ENCODE measurements at regions not wholly inside any gene's neighbourhood (a gene's known extent, or its start where the extent isn't known, plus 50 kb on each side); places are given as distances from the start of the nearest gene placed in this dataset.

DNA sequence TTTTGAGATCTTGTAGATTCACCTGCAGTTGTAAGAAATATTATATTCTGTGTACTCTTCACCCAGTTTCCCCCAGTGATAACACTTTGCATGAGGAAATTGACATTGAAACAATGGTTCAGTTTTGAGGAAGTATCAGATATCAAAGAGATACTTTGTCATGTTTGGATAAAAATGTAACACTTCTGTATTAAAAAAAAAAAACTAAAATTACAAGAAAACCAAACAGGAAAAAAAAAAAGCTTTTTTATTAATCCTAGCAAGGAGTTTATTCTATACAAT, 204.0 kb downstream of the ARL4C start:
- H3K27me3 ChIP-seq (replicated peaks; ENCODE audit: insufficient read depth), result no peaks in the 10 kb centered on the region
- H3K4me3 ChIP-seq, result no peak overlapping the region
- intact Hi-C loops (cut with DNase I), result no loop called here
- no peaks in the 10 kb centered on the region for H3K9me3 ChIP-seq
- no peaks in the 10 kb centered on the region for H3K4me1 ChIP-seq (replicated peaks)
- no peak for DNase-seq (ENCODE audit: low spot score)
- no peaks in the 10 kb centered on the region for H3K36me3 ChIP-seq
- H3K27ac ChIP-seq, result no peak overlapping the region
- no peak for TF ChIP-seq POLR2A (IDR thresholded peaks at IDR 0.05)
- TF ChIP-seq, protein P1, sequence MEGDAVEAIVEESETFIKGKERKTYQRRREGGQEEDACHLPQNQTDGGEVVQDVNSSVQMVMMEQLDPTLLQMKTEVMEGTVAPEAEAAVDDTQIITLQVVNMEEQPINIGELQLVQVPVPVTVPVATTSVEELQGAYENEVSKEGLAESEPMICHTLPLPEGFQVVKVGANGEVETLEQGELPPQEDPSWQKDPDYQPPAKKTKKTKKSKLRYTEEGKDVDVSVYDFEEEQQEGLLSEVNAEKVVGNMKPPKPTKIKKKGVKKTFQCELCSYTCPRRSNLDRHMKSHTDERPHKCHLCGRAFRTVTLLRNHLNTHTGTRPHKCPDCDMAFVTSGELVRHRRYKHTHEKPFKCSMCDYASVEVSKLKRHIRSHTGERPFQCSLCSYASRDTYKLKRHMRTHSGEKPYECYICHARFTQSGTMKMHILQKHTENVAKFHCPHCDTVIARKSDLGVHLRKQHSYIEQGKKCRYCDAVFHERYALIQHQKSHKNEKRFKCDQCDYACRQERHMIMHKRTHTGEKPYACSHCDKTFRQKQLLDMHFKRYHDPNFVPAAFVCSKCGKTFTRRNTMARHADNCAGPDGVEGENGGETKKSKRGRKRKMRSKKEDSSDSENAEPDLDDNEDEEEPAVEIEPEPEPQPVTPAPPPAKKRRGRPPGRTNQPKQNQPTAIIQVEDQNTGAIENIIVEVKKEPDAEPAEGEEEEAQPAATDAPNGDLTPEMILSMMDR (IDR thresholded peaks at IDR 0.05), result no peak
- TF ChIP-seq POLR2AphosphoS5 (IDR thresholded peaks at IDR 0.05), result no peak

DNA sequence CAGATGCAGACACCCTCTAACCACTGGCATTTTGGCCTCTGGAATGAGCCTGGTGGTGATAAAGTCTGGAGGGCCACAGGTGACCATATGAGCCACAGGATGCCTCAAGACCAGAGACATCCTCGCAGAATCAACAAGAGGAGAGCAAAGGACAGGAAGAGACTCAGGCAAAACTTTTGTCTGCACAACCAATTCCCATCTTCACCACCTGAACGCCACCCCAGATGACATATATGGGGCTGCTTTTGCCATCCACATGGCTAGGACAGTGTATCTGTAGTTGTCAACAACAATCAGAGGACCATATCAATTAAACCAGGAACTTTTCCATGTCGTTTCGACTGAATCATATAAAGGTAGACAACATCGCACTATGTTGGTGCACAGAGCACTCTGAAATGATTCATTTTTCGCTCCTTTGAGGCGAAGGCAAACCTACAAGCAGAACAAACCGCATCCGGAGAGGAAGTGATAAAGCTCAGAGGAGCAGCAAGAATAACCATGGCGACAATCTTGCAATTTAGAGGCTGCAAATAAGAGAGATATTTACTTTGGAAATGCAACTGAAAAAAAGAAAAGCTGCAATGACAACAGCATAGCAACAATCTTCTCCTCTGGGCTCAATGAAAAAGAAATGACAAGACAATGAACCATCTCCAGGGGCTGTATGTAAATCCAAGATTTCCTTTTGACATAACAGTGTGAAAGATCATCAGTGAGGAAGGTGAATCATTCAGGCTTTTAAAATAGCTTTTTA, 204.5 kb downstream of the ARL4C start:
- intact Hi-C loops (cut with DNase I), result no loop called here
- 81% methylated on average over 10 of the region's 10 CpGs for WGBS
- H3K27ac ChIP-seq, result no peak overlapping the region
- no peaks in the 10 kb centered on the region for H3K36me3 ChIP-seq
- no peak for DNase-seq (ENCODE audit: low spot score)
- no peaks in the 10 kb centered on the region for H3K4me1 ChIP-seq (replicated peaks)
- no peaks in the 10 kb centered on the region for H3K27me3 ChIP-seq (replicated peaks; ENCODE audit: insufficient read depth)
- H3K9me3 ChIP-seq, result no peaks in the 10 kb centered on the region
- no peak overlapping the region for H3K4me3 ChIP-seq
- TF ChIP-seq POLR2AphosphoS5 (IDR thresholded peaks at IDR 0.05) (no peak), POLR2A (IDR thresholded peaks at IDR 0.05) (no peak)
- TF ChIP-seq, protein P1 (IDR thresholded peaks at IDR 0.05), result no peak

DNA sequence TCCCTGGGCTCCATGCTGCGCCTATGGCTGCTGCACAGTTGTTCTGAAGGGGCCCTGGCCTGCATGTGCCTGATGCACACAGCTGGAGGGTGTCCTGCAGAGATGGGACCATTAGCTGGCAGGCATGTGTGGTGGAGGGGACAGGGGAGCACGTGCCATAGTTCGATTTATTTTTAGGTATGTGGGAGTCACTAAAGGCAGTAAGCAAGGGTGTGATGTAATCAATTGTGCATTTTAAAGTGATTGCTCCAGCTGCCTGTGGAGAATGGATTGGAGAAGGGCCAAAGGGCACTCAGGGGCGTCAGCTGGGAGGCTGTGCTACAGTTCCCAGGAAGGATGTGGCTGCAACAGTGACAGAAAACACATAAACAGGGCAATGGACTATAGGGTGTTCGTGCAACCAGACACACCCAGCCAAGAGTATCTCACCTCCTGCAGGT, 205.1 kb downstream of the ARL4C start:
- intact Hi-C loops (cut with DNase I), result no loop called here
- no peak overlapping the region for H3K27ac ChIP-seq
- H3K4me1 ChIP-seq (replicated peaks), result no peaks in the 10 kb centered on the region
- no peak for DNase-seq (ENCODE audit: low spot score)
- no peaks in the 10 kb centered on the region for H3K27me3 ChIP-seq (replicated peaks; ENCODE audit: insufficient read depth)
- H3K4me3 ChIP-seq, result no peak overlapping the region
- 66% methylated on average over 5 of the region's 5 CpGs for WGBS
- TF ChIP-seq, protein P1 (IDR thresholded peaks at IDR 0.05), result no peak
- TF ChIP-seq POLR2A (IDR thresholded peaks at IDR 0.05) (no peak), POLR2AphosphoS5 (IDR thresholded peaks at IDR 0.05) (no peak)
- no peaks in the 10 kb centered on the region for H3K9me3 ChIP-seq
- no peaks in the 10 kb centered on the region for H3K36me3 ChIP-seq

DNA sequence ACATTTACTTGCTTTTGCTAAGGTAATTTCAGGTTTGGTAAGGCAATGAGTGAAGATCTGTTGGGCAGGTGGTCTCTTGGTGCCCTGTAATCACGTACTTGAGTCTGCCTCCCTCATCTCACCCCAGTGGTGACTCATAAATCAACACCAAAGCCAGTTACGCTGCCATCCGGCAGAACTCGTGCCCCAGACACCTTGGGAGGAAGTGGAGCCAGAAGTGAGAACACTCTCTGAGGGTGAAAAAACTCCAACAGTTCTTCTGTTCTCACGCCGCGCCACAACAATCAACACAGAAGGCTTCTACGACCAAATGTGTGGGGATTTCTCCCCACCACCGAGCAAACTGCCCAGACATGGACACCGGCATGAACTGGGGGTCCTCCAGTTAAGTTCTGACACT, 206.2 kb downstream of the ARL4C start:
- no peaks in the 10 kb centered on the region for H3K9me3 ChIP-seq
- DNase-seq (ENCODE audit: low spot score), result no peak
- H3K4me3 ChIP-seq, result no peak overlapping the region
- WGBS, result 78% methylated on average over 10 of the region's 10 CpGs
- H3K27me3 ChIP-seq (replicated peaks; ENCODE audit: insufficient read depth), result no peaks in the 10 kb centered on the region
- no peak overlapping the region for H3K27ac ChIP-seq
- TF ChIP-seq POLR2AphosphoS5 (IDR thresholded peaks at IDR 0.05), result no peak
- TF ChIP-seq, protein P1 (IDR thresholded peaks at IDR 0.05), result no peak
- TF ChIP-seq POLR2A (IDR thresholded peaks at IDR 0.05), result no peak
- no peaks in the 10 kb centered on the region for H3K4me1 ChIP-seq (replicated peaks)
- intact Hi-C loops (cut with DNase I), result no loop called here
- H3K36me3 ChIP-seq, result no peaks in the 10 kb centered on the region

DNA sequence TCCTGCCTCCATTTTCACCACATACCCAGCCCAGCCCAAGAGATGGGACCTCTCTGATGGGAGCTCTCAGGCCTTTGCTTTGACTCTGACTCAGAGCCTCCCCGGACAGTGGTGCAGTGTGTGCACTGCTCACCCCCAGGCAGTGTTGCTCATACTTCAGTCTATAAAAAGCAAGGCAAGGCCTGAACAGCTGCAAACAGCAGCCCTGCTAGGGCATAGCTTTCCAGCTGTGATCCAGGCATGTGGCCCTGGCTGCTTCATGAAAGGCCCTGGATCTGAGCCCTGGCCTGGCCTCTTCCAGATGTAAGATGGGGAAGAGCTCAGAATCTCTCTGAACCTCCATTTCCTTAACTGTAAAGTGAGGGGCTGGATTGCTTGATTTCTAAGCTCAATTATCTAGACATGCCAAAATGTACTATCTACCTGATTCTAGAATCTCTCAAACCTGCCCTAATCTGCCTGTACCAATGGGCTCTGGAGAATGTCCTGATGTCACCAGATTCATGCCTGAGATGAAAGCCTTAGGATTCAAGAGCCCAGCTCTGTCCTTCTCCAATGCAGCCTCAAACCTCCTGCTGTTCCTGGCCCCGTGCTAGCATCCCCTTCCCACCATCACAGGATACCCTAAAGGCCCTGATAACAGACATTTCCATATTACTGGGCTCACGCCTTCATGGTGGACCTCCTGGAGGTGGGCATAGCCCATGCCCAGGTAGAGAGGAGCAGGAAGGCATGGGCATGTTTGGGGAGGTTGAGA, 206.9 kb downstream of the ARL4C start:
- H3K27ac ChIP-seq, result no peak overlapping the region
- H3K36me3 ChIP-seq, result no peaks in the 10 kb centered on the region
- no peak for DNase-seq (ENCODE audit: low spot score)
- no peaks in the 10 kb centered on the region for H3K27me3 ChIP-seq (replicated peaks; ENCODE audit: insufficient read depth)
- no peak overlapping the region for H3K4me3 ChIP-seq
- 80% methylated on average over 3 of the region's 3 CpGs for WGBS
- H3K9me3 ChIP-seq, result no peaks in the 10 kb centered on the region
- intact Hi-C loops (cut with DNase I), result loop anchor here (2.0 to 5.0 kb wide), 2 partner anchors 153 to 209 kb away; no protein-coding TSS in a partner anchor
- no peaks in the 10 kb centered on the region for H3K4me1 ChIP-seq (replicated peaks)
- TF ChIP-seq, protein P1 (IDR thresholded peaks at IDR 0.05), result no peak
- TF ChIP-seq POLR2A (IDR thresholded peaks at IDR 0.05), result no peak
- TF ChIP-seq POLR2AphosphoS5 (IDR thresholded peaks at IDR 0.05), result no peak

Data from prostate gland (tissue), 2 donors.